Esophagus squamous epithelium (tissue), 4 donors: ENCODE measurements at regions not wholly inside any gene's neighbourhood (a gene's known extent, or its start where the extent isn't known, plus 50 kb on each side); places are given as distances from the start of the nearest gene placed in this dataset.

Source experiments
- CTCF ChIP-seq, 6 experiments: fragments of 450-650 bp in 4 of 6; fragments of 200-600 bp in 2 of 6; sonication (generic) in 2 of 6; IDR thresholded peaks; one replicate each; pipeline ENCODE4 v1.5.1; 2016 to 2019; ENCODE audit warnings: antibody characterized with exemption in 6 of 6, mild to moderate bottlenecking in 4 of 6, moderate library complexity in 4 of 6
- POLR2A ChIP-seq, 4 donors: fragments of 450-650 bp; IDR thresholded peaks; one replicate each; pipeline ENCODE4 v1.6.1; 2017; ENCODE audit warnings: antibody characterized with exemption in 4 of 4, mild to moderate bottlenecking in 4 of 4, moderate library complexity in 3 of 4

GRCh38 chr4:180926277-180926676 is 1316.9 kb upstream of the TENM3 start:
- no peak for TF ChIP-seq POLR2A (IDR thresholded peaks at IDR 0.05)
- no peak for TF ChIP-seq CTCF (IDR thresholded peaks at IDR 0.05)
